Astrocyte of the spinal cord (primary cell): ENCODE measurements at regions not wholly inside any gene's neighbourhood (a gene's known extent, or its start where the extent isn't known, plus 50 kb on each side); places are given as distances from the start of the nearest gene placed in this dataset.

Source experiments
- DNase-seq: peaks from one replicate; pipeline ENCODE4 v3.0.0; 2011; ENCODE audit warnings: low read depth, low spot score
- H3K4me3 ChIP-seq: 2 replicates; pipeline ENCODE4 v1.5.1; 2011; ENCODE audit warnings: low read depth, mild to moderate bottlenecking, low read length, moderate library complexity
- CTCF ChIP-seq: IDR thresholded peaks from 2 replicates; pipeline ENCODE4 v1.5.1; 2012; ENCODE audit warnings: low read depth, mild to moderate bottlenecking, low read length, inconsistent platforms
- in situ Hi-C: cut with HindIII; loops from 2 replicates; pipeline ENCODE4 v1.10.0; 2017; ENCODE audit warnings: low sequenced_read_pairs

- TF ChIP-seq CTCF: no peak
- H3K4me3 ChIP-seq: no peak overlapping the region
- in situ Hi-C loops: no loop called here
- no peak for DNase-seq
These were observed 82.2 kb downstream of the RPS6KA4 start for GRCh38 chr11:64441127-64441526.

GRCh38 chr11:64443001-64443400 is 84.0 kb downstream of the RPS6KA4 start:
- in situ Hi-C loops: no loop called here
- H3K4me3 ChIP-seq: no peak overlapping the region
- no peak for TF ChIP-seq CTCF
- DNase-seq: no peak

- in situ Hi-C loops: no loop called here
- H3K4me3 ChIP-seq: no peak overlapping the region
- no peak for DNase-seq
- TF ChIP-seq CTCF: no peak
These were observed 86.0 kb downstream of the RPS6KA4 start for GRCh38 chr11:64444838-64445441.

GRCh38 chr11:64445651-64446050 is 86.7 kb downstream of the RPS6KA4 start:
- TF ChIP-seq CTCF: no peak
- in situ Hi-C loops: no loop called here
- no peak overlapping the region for H3K4me3 ChIP-seq
- DNase-seq: no peak

GRCh38 chr11:64447831-64448598 is 89.1 kb downstream of the RPS6KA4 start:
- DNase-seq: no peak
- no peak for TF ChIP-seq CTCF
- in situ Hi-C loops: no loop called here
- no peak overlapping the region for H3K4me3 ChIP-seq

- in situ Hi-C loops: no loop called here
- peak; percentile 55 for DNase-seq
- peak; percentile 97 for TF ChIP-seq CTCF
- H3K4me3 ChIP-seq: no peak overlapping the region
These were observed 89.8 kb downstream of the RPS6KA4 start for GRCh38 chr11:64448599-64449380.
